CD4-positive, alpha-beta T cell treated with Interleukin-1 beta for 1 hour (primary cell): ENCODE measurements at regions not wholly inside any gene's neighbourhood (a gene's known extent, or its start where the extent isn't known, plus 50 kb on each side); places are given as distances from the start of the nearest gene placed in this dataset.

Experiments used
- DNase-seq, 2 donors: peaks; one replicate each; pipeline ENCODE4 v3.0.0-alpha.2; 2020 to 2022

- no peak for DNase-seq
Observed at GRCh38 chr2:239538357-239539052, 137.7 kb upstream of the HDAC4 start.

GRCh38 chr2:239537633-239538356 lies 137.0 kb upstream of the HDAC4 start:
- no peak for DNase-seq

- DNase-seq, result no peak
Observed at GRCh38 chr2:239536186-239536585, 135.4 kb upstream of the HDAC4 start.

DNA sequence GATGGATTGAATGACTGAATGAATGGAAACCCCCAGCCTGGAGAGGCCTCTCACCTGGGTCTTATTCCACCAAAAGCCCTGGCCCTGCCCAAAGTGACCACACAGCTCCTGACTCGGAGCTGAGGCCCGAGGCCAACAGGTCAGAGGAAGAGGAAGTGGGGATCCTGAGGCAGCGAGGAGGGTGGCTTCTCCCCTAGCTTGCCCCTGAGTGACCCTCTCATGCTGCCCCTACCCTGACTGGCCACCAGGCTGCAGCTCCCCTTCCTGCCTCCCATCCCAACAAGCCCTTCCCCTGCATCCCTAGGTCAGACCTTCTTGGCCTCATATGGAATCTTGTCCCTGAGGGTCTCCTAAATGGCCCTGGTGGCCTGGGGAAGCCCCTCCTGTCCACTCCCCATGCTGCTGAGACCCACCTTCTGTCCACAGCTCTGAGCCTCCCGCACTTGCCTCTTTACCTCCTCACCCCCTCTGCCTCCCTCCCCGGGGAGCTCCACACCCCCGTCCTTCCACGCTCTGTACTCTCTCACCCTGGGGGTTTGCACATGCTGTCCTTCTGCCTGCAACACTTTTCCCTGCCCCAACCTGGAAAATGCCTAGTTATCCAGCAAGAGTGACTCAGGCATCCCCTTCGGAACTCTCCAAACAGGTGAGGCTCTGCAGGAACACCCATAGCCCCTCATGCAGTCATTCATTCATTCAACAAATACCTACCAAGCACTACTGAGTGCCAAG lies 134.8 kb upstream of the HDAC4 start:
- no peak for DNase-seq

- DNase-seq, result no peak
Observed at GRCh38 chr2:239534581-239535412, 134.0 kb upstream of the HDAC4 start.

- no peak for DNase-seq
Observed at GRCh38 chr2:239533569-239534316, 132.9 kb upstream of the HDAC4 start.

DNA sequence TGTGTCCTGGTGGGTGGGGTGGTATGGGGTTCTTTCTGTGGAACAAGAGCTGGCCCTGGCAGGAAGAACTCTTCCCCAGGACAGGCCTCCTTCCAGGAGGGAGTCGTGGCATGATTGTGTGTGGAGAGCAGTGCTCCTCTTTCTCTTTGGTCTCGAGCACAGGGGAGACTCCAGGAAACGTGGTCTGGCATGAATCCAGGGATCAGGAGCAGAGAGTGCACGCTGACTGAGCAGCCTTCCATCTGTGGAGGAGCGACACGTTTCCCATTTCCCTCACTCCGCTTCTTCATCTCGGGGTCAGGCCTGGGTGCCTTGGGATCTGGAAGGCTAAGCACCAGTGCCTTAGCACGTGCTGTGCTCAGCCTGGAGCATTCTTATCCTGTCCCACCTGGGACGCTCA lies 132.0 kb upstream of the HDAC4 start:
- DNase-seq, result no peak

GRCh38 chr2:239532250-239532649 lies 131.4 kb upstream of the HDAC4 start:
- no peak for DNase-seq

DNA sequence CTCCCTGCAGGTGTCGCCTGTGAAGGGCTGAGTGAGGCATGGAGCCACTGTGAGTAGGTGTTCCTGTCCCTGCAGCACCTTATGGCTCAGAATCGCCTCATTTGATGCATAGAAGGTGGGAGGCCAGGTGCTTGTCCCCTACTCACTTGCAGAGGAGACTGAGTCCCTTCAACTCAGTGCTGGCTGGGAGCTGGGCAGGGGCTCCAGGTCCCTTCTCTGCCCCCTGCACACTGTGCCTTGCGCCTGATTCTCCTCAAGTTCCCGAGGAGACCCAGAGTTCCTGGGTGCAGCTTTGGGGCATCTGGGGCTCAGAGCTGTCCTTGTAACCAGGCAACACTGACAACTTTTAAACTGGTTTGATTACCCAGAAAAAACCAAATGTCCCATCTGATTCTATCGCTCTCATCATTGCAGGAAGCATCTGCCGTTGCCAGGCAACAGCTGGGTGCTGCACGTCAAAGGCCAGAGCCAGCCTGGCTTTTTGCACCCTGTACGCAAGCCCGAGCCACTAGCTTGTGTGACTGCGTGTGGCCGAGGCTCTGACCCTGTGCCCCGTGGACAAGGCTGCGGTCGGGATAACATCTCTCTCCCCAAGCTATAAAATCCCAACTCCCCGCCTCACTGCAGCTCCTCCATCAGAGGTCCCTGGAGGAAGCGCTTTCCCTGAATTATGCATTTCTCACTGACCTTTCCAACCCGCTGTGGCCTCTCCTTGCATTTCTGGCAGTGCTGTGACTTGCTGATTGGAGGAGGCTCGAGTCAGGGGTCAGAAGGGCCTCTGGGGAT lies 130.8 kb upstream of the HDAC4 start:
- no peak for DNase-seq

GRCh38 chr2:239530749-239531316 lies 130.0 kb upstream of the HDAC4 start:
- DNase-seq, result no peak

- no peak for DNase-seq
Observed at GRCh38 chr2:239529313-239530015, 128.6 kb upstream of the HDAC4 start.

- no peak for DNase-seq
Observed at GRCh38 chr2:239528883-239529282, 128.1 kb upstream of the HDAC4 start.

DNA sequence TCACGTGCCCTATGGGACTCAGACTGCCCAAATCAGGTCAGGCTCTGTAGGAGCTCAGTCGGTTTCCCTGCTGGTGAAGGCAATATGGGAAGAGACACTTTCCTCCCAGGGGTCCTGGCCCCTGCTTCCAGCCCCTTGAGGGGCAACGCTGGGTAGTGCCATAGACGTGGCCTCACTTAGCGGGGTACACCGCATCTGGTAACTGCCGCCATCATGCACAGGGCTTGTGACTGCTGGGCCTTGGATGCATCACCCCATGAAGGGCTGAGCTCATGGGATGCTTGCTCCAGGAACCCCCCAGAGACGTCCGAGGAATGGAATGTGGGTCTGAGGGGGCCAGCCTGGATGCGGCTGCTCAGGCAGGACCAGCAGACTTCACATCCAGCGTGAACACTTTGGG lies 127.3 kb upstream of the HDAC4 start:
- DNase-seq, result no peak

GRCh38 chr2:239526666-239527415 lies 126.0 kb upstream of the HDAC4 start:
- no peak for DNase-seq

GRCh38 chr2:239526038-239526437 lies 125.2 kb upstream of the HDAC4 start:
- DNase-seq, result no peak

GRCh38 chr2:239523954-239524330 lies 123.1 kb upstream of the HDAC4 start:
- no peak for DNase-seq

GRCh38 chr2:239523147-239523953 lies 122.5 kb upstream of the HDAC4 start:
- DNase-seq, result no peak

- DNase-seq, result no peak
Observed at GRCh38 chr2:239522740-239523119, 121.9 kb upstream of the HDAC4 start.
